Epithelial cell of proximal tubule (primary cell): ENCODE measurements at regions not wholly inside any gene's neighbourhood (a gene's known extent, or its start where the extent isn't known, plus 50 kb on each side); places are given as distances from the start of the nearest gene placed in this dataset.

ENCODE experiments used
- DNase-seq: peaks from one replicate; pipeline ENCODE4 v3.0.0-alpha.2; 2011; ENCODE audit warnings: low read depth
- H3K4me3 ChIP-seq: 2 replicates; pipeline ENCODE4 v1.5.1; 2011; ENCODE audit warnings: low read depth, mild to moderate bottlenecking, low read length
- CTCF ChIP-seq: conservative IDR thresholded peaks from 2 replicates; pipeline ENCODE4 v1.5.1; 2012; ENCODE audit warnings: low read depth, mild to moderate bottlenecking, low read length

- TF ChIP-seq CTCF, result no peak
- DNase-seq, result no peak
- H3K4me3 ChIP-seq, result no peak overlapping the region
These were observed 899.5 kb upstream of the CELF2 start for GRCh38 chr10:10118131-10118530.

- no peak overlapping the region for H3K4me3 ChIP-seq
- DNase-seq, result no peak
- TF ChIP-seq CTCF, result no peak
These were observed 897.0 kb upstream of the CELF2 start for GRCh38 chr10:10120671-10121070.

GRCh38 chr10:10125676-10126075, 892.0 kb upstream of the CELF2 start:
- TF ChIP-seq CTCF, result no peak
- no peak for DNase-seq
- H3K4me3 ChIP-seq, result no peak overlapping the region

- no peak for TF ChIP-seq CTCF
- no peak overlapping the region for H3K4me3 ChIP-seq
- no peak for DNase-seq
These were observed 891.5 kb upstream of the CELF2 start for GRCh38 chr10:10126218-10126617.

- no peak overlapping the region for H3K4me3 ChIP-seq
- TF ChIP-seq CTCF, result no peak
- no peak for DNase-seq
These were observed 889.3 kb upstream of the CELF2 start for GRCh38 chr10:10128387-10128786.

GRCh38 chr10:10130686-10131085, 887.0 kb upstream of the CELF2 start:
- TF ChIP-seq CTCF, result no peak
- no peak overlapping the region for H3K4me3 ChIP-seq
- no peak for DNase-seq

GRCh38 chr10:10132009-10132408, 885.7 kb upstream of the CELF2 start:
- H3K4me3 ChIP-seq, result no peak overlapping the region
- TF ChIP-seq CTCF, result no peak
- no peak for DNase-seq
